ENCODE measurements at regions not wholly inside any gene's neighbourhood (a gene's known extent, or its start where the extent isn't known, plus 50 kb on each side); places are given as distances from the start of the nearest gene placed in this dataset.

DNA sequence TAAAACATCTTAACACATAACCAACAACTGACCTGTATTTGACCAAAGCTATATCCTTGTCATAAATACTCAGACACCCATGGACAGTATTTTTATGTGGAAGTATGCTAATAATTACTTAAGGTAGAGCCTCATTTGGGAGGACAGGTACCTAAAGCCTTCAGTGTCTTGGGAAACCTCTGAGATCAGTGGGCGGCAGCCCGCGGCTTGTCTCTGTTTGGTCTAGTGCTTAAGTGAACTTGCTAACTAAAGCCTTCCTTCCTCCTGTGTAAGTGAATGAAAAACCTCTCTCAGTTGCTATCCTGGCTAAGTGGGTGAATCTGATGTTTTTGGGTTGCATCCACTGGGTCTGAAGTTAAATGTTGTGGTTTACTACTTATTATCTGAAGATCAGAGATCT lies 144.5 kb upstream of the AGR3 start:
- no peak for TF ChIP-seq TCF12 (IDR thresholded peaks at IDR 0.05; ENCODE audit: low read depth)

DNA sequence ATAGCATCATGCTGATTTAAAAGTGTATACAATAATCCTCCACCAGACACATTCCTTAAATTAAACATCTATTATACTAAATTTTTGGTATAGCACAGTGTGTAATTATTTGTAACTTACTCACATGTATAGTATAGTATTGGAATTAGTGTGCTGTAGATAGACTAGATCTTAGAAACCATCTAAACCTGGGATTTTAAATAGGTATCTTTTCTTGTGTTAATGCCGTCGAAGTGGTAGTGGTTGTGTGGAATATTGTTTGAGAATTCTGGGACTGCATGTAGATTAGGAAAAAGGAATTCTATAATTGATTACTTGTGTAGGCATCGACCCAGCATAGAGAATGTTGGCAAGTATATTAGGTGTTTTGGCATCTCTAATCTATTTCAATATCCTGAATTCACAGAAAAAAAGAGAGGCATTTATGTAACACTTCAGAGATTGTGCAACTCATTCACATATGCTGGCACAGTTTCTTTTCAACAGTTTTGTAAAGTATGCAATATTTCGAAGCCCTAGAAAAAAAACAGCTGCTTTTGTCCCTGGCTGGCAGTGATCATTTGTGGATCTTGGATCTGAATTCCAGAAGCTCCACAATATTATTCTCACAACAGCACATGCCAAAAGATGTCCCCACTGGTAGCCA lies 145.5 kb upstream of the AGR3 start:
- TF ChIP-seq EGR1 (IDR thresholded peaks at IDR 0.05) = no peak
- TF ChIP-seq CEBPB (IDR thresholded peaks at IDR 0.05) = no peak
- TF ChIP-seq TEAD4 (IDR thresholded peaks at IDR 0.05) = no peak
- TF ChIP-seq ZBTB7A (IDR thresholded peaks at IDR 0.05; ENCODE audit: low read depth) = no peak
- no peak for TF ChIP-seq TCF12 (IDR thresholded peaks at IDR 0.05; ENCODE audit: low read depth)
- TF ChIP-seq, protein P1, sequence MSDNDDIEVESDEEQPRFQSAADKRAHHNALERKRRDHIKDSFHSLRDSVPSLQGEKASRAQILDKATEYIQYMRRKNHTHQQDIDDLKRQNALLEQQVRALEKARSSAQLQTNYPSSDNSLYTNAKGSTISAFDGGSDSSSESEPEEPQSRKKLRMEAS (IDR thresholded peaks at IDR 0.05) = no peak
- no peak for TF ChIP-seq RAD21 (IDR thresholded peaks at IDR 0.05; ENCODE audit: low read depth)
- TF ChIP-seq, protein P2, sequence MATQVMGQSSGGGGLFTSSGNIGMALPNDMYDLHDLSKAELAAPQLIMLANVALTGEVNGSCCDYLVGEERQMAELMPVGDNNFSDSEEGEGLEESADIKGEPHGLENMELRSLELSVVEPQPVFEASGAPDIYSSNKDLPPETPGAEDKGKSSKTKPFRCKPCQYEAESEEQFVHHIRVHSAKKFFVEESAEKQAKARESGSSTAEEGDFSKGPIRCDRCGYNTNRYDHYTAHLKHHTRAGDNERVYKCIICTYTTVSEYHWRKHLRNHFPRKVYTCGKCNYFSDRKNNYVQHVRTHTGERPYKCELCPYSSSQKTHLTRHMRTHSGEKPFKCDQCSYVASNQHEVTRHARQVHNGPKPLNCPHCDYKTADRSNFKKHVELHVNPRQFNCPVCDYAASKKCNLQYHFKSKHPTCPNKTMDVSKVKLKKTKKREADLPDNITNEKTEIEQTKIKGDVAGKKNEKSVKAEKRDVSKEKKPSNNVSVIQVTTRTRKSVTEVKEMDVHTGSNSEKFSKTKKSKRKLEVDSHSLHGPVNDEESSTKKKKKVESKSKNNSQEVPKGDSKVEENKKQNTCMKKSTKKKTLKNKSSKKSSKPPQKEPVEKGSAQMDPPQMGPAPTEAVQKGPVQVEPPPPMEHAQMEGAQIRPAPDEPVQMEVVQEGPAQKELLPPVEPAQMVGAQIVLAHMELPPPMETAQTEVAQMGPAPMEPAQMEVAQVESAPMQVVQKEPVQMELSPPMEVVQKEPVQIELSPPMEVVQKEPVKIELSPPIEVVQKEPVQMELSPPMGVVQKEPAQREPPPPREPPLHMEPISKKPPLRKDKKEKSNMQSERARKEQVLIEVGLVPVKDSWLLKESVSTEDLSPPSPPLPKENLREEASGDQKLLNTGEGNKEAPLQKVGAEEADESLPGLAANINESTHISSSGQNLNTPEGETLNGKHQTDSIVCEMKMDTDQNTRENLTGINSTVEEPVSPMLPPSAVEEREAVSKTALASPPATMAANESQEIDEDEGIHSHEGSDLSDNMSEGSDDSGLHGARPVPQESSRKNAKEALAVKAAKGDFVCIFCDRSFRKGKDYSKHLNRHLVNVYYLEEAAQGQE (IDR thresholded peaks at IDR 0.05; ENCODE audit: low read depth) = no peak
- TF ChIP-seq YY1 (IDR thresholded peaks at IDR 0.05; ENCODE audit: low read depth) = no peak

DNA sequence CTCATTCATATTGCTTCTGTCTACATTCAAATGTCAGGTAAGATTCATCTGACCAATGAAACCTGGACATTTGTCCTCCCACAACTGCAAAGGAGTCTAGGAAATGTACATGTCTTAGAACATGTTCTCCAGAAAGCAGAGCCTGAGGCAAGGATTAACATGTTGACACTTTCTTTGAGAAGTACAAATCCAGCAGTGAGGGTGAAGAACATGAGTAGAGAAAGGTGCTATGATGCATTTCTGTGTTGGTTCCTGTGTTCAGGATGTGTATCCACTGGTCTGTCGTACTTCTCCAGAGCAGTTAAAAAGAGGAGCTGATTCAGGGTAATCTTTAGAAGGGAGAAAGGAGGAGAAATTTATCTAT lies 146.0 kb upstream of the AGR3 start:
- TF ChIP-seq TCF12 (IDR thresholded peaks at IDR 0.05; ENCODE audit: low read depth) (no peak), ZBTB7A (IDR thresholded peaks at IDR 0.05; ENCODE audit: low read depth) (no peak), EP300 (IDR thresholded peaks at IDR 0.05; ENCODE audit: borderline replicate concordance) (no peak), EGR1 (IDR thresholded peaks at IDR 0.05) (no peak), CEBPB (IDR thresholded peaks at IDR 0.05) (no peak), FOXM1 (IDR thresholded peaks at IDR 0.05; ENCODE audit: borderline replicate concordance, low read depth) (no peak), CREB1 (IDR thresholded peaks at IDR 0.05; ENCODE audit: low read depth) (no peak), NFIC (IDR thresholded peaks at IDR 0.05) (no peak), TAF1 (IDR thresholded peaks at IDR 0.05; ENCODE audit: low read depth) (no peak), RAD21 (IDR thresholded peaks at IDR 0.05; ENCODE audit: low read depth) (no peak), TEAD4 (IDR thresholded peaks at IDR 0.05) (no peak), YY1 (IDR thresholded peaks at IDR 0.05; ENCODE audit: low read depth) (no peak)
- TF ChIP-seq, protein P2 (IDR thresholded peaks at IDR 0.05; ENCODE audit: low read depth) = no peak
- TF ChIP-seq, protein P3, sequence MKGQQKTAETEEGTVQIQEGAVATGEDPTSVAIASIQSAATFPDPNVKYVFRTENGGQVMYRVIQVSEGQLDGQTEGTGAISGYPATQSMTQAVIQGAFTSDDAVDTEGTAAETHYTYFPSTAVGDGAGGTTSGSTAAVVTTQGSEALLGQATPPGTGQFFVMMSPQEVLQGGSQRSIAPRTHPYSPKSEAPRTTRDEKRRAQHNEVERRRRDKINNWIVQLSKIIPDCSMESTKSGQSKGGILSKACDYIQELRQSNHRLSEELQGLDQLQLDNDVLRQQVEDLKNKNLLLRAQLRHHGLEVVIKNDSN (IDR thresholded peaks at IDR 0.05) = no peak
- TF ChIP-seq, protein P1 (IDR thresholded peaks at IDR 0.05) = no peak

DNA sequence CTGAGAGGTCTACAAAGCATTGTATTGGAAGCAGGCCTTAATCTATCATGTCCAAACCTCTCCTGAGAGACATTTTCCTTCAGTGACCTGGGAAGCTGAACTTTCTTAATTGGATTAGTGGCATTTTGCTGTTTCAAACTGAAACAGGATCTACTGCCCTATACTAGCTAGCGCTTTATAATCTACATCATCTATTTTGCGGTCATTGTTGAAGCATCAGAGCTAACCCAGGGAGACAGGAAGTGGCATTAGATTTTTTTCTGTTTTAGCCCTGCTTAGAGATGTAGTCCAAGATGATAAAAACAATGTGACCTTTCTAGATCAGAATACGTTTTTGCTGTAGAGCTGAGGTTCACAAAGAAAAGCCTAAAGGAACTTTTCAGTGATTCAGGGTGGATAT lies 147.4 kb upstream of the AGR3 start:
- TF ChIP-seq, protein P3 (IDR thresholded peaks at IDR 0.05) = no peak

DNA sequence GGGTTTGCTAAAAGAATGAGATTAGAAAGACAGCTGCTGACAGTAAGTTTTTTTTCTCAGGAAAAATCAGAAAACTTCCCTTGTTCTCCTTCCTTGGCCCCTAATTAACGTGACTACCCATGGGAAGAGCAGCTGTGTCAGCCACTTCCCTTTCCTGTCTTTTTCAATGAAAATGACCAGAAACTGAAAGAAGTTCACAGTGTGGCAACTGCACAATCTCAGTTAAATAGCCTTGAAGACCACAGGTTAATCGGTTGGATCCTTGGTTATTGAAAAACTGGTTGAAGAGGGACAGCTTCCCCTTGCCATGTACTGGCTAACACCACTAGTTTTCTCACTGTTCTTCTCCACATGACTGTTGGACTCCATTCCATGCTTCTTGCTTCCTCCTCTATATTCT lies 148.8 kb upstream of the AGR3 start:
- no peak for TF ChIP-seq FOXM1 (IDR thresholded peaks at IDR 0.05; ENCODE audit: borderline replicate concordance, low read depth)
- TF ChIP-seq RAD21 (IDR thresholded peaks at IDR 0.05; ENCODE audit: low read depth) = no peak

DNA sequence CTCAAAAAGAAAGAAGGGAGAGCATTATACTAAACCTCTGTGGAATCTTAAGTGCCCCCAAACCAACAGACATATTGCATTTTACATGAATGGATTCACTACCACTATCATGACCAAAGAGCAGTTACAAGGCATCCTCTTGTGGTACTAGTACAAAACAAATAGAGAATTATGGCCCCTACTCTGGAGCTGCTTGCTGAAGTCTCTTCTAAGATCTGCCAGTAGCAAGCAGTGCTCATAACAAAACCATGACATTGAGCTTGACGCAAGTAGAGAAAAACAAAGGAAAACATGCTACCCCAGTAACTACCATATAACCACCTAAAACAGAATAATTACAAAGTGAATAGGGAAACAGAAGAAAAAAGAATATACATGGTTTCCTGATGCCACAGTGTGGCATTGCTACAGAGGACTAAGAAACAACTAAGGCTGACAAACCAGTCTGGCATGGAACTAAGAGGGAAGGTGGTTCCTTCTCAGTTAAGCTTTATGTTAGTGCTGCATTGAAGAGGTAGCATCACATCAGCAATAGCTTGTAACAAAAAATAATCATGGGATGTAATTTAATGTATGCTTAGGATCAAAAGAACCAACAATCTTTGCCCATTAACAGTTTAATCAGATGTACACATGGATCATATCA lies 150.2 kb upstream of the AGR3 start:
- TF ChIP-seq EP300 (IDR thresholded peaks at IDR 0.05; ENCODE audit: borderline replicate concordance) (no peak), CEBPB (IDR thresholded peaks at IDR 0.05) (no peak), FOXM1 (IDR thresholded peaks at IDR 0.05; ENCODE audit: borderline replicate concordance, low read depth) (no peak), TEAD4 (IDR thresholded peaks at IDR 0.05) (no peak), EGR1 (IDR thresholded peaks at IDR 0.05) (no peak), RAD21 (IDR thresholded peaks at IDR 0.05; ENCODE audit: low read depth) (no peak), TAF1 (IDR thresholded peaks at IDR 0.05; ENCODE audit: low read depth) (no peak), TCF12 (IDR thresholded peaks at IDR 0.05; ENCODE audit: low read depth) (no peak), YY1 (IDR thresholded peaks at IDR 0.05; ENCODE audit: low read depth) (no peak), NFIC (IDR thresholded peaks at IDR 0.05) (no peak), ZBTB7A (IDR thresholded peaks at IDR 0.05; ENCODE audit: low read depth) (no peak), CREB1 (IDR thresholded peaks at IDR 0.05; ENCODE audit: low read depth) (no peak)
- TF ChIP-seq, protein P2 (IDR thresholded peaks at IDR 0.05; ENCODE audit: low read depth) = no peak
- TF ChIP-seq, protein P3 (IDR thresholded peaks at IDR 0.05) = no peak
- TF ChIP-seq, protein P1 (IDR thresholded peaks at IDR 0.05) = no peak

Measured in Ishikawa (cell line).